Spinal cord (tissue), 9 donors: ENCODE measurements at regions not wholly inside any gene's neighbourhood (a gene's known extent, or its start where the extent isn't known, plus 50 kb on each side); places are given as distances from the start of the nearest gene placed in this dataset.
"Not testable (repeated sequence)": the region's sequence is repeated elsewhere in the genome, so short reads cannot be mapped to it uniquely, and the experiment has no call there.

Experiments
- DNase-seq, 6 donors: peaks; one replicate each; pipeline versions ENCODE4 v3.0.0 to v3.0.0-alpha.2; 2013 to 2015; ENCODE audit warnings: low spot score in 6 of 6, low read depth in 4 of 6
- H3K27ac ChIP-seq: one replicate; pipeline ENCODE4 v1.5.1; 2013; ENCODE audit warnings: low read depth, low read length, control low read depth
- H3K27me3 ChIP-seq: one replicate; pipeline ENCODE4 v1.6.1; 2013; ENCODE audit warnings: low read length; ENCODE audit not compliant: control insufficient read depth, insufficient read depth
- H3K36me3 ChIP-seq: one replicate; pipeline ENCODE4 v1.6.1; 2013; ENCODE audit warnings: low read length; ENCODE audit not compliant: control insufficient read depth, insufficient read depth
- H3K4me1 ChIP-seq: one replicate; pipeline ENCODE4 v1.6.1; 2013; ENCODE audit warnings: low read length; ENCODE audit not compliant: control insufficient read depth, insufficient read depth
- H3K4me3 ChIP-seq: one replicate; pipeline ENCODE4 v1.5.1; 2013; ENCODE audit warnings: low read depth, low read length, control low read depth
- H3K9me3 ChIP-seq: one replicate; pipeline ENCODE4 v1.6.1; 2013; ENCODE audit warnings: low read length; ENCODE audit not compliant: control insufficient read depth, insufficient read depth
- WGBS: methylation state at CpG from one replicate; pipeline ENCODE4 v1.1.5; 2013; ENCODE audit warnings: missing lambda C conversion rate; ENCODE audit not compliant: insufficient coverage; 5-methylcytosine and 5-hydroxymethylcytosine counted together
- donor health status: healthy.

DNA sequence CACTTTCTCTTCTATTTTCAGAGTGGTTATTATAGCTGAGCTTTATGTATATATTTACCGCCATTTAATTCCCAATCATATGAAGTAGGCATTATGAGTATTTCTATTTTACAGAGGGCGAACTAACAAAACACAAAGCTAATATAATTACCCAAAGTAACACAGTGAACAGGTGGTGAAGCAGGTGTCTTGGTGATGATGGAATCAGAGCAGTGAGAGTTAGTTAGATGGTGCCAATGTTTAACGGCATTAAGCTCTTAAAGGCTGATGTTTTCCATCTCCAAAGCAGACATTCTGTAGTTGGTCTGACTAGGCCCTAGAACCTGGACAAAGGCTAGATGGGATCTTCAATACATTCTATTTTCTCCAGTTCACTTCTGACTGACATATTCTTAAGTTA, 551.1 kb upstream of the SYNCRIP start:
- no peak overlapping the region for H3K27ac ChIP-seq
- peak in 1 of 6 donors; percentile 34 for DNase-seq

DNA sequence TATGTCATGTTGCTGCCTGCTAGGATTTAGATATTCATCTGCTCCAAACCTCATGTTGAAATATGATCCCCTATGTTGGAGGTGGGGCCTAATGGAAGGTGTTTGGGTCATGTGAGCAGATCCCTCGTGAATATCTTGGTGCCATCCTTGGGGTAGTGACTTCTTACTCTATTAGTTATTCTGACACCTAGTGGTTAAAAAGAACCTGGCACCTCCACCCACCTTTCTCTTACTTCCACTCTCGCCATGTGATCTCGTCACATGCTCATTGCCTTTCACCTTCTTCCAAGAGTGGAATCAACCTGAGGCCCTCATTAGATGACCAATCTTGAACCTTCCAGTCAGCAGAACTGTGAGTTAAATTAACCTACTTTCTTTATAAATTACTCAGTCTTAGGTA, 549.4 kb upstream of the SYNCRIP start:
- no peaks in the 10 kb centered on the region for H3K27me3 ChIP-seq
- no peak overlapping the region for H3K4me3 ChIP-seq
- no peaks in the 10 kb centered on the region for H3K9me3 ChIP-seq
- H3K27ac ChIP-seq = no peak overlapping the region
- H3K4me1 ChIP-seq = no peaks in the 10 kb centered on the region
- no peaks in the 10 kb centered on the region for H3K36me3 ChIP-seq
- DNase-seq = no peak
- WGBS = 95% methylated on average over 2 of the region's 3 CpGs

More for the DNA sequence above, 551.1 kb upstream of the SYNCRIP start:
- Histone ChIP-seq H3K4me1 (no peaks in the 10 kb centered on the region), H3K4me3 (no peak overlapping the region), H3K9me3 (no peaks in the 10 kb centered on the region), H3K36me3 (no peaks in the 10 kb centered on the region), H3K27me3 (no peaks in the 10 kb centered on the region)
- whole genome bisulfite sequencing = no CpG with 5 or more reads among the region's 3 CpGs

DNA sequence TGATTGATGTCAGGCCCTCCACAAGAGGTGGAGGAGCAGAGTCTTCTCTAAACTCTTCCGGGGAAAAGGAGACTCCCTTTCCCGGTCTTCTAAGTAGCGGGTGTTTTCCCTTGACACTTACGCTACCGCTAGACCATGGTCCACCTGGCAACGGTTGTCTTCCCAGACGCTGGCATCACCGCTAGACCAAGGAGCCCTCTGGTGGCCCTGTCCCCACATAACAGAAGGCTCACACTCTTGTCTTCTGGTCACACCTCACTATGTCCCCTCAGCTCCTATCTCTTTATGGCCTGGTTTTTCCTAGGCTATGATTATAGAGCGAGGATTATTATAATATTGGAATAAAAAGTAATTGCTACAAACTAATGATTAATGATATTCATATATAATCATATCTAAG, 532.5 kb upstream of the SYNCRIP start:
- H3K4me1 ChIP-seq, H3K9me3 ChIP-seq, DNase-seq, H3K27me3 ChIP-seq, H3K36me3 ChIP-seq, H3K4me3 ChIP-seq, H3K27ac ChIP-seq: not testable (repeated sequence)
- WGBS = 40% methylated on average over 5 of the region's 9 CpGs

DNA sequence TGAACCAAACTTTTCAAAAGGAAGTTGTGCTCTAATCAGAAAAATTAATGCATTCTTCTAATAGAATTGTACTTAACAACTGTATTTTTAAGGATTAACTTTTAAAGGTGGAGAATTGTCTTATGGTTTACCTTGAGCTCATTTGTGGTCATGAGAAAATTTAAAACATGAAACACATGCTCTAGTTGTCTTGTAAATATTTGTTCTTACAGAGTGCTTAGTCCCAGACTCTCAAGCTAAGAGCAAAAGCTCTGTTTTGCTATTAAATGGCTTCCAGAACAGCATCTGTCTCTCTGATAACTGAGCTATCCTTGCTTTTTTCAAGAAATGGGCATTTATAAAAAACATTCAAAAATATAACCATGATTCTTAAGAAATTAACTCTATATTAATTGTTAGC, 512.2 kb upstream of the SYNCRIP start:
- H3K4me1 ChIP-seq = no peaks in the 10 kb centered on the region
- no peaks in the 10 kb centered on the region for H3K36me3 ChIP-seq
- H3K27me3 ChIP-seq = no peaks in the 10 kb centered on the region
- H3K4me3 ChIP-seq = no peak overlapping the region
- no peaks in the 10 kb centered on the region for H3K9me3 ChIP-seq
- no peak for DNase-seq
- no peak overlapping the region for H3K27ac ChIP-seq

DNA sequence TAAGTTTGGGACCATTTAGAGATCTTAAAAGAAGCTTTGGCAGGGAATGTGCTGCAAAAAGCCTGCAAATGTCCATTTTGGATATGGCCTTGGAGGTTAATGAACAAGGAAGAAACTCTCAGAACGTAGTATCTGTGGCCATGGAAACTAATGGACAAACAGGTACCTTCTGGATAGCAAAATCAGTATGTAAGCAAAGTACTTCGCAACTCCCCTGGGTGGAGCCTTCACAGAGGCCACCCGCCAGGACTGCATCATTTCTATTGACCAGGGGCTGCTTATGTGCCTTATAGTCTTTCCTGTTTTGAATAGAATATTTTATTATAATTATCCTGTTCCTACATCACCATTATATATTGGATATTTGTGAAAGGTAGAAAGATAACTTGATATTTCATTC, 510.8 kb upstream of the SYNCRIP start:
- Histone ChIP-seq H3K27ac (no peak overlapping the region), H3K27me3 (no peaks in the 10 kb centered on the region), H3K4me3 (no peak overlapping the region), H3K9me3 (no peaks in the 10 kb centered on the region), H3K4me1 (no peaks in the 10 kb centered on the region), H3K36me3 (no peaks in the 10 kb centered on the region)
- no peak for DNase-seq
- WGBS = 86% methylated on average over 1 of the region's 3 CpGs

DNA sequence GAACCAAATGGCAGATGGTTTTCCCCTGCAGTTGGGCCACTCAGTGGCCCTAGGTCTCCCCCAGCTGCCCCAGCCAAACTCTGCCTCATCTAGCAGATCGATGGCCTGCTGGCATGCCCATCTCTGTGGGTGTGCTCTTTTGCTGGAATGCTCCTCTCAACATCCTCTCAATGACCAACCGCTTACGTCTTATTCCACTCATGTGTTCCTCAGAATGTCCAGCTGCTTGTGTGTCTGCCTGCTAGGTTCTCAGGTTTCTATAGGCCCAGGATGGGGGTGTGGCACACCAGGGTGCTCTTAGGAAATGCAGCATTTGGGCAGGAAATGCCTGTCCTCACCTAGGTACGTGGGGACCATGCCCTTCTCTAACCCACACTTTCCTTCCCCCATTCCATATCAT, 509.9 kb upstream of the SYNCRIP start:
- Histone ChIP-seq H3K4me1 (no peaks in the 10 kb centered on the region), H3K4me3 (no peak overlapping the region), H3K9me3 (no peaks in the 10 kb centered on the region), H3K36me3 (no peaks in the 10 kb centered on the region), H3K27me3 (no peaks in the 10 kb centered on the region), H3K27ac (no peak overlapping the region)
- 64% methylated on average over 1 of the region's 4 CpGs for WGBS
- DNase-seq = no peak

DNA sequence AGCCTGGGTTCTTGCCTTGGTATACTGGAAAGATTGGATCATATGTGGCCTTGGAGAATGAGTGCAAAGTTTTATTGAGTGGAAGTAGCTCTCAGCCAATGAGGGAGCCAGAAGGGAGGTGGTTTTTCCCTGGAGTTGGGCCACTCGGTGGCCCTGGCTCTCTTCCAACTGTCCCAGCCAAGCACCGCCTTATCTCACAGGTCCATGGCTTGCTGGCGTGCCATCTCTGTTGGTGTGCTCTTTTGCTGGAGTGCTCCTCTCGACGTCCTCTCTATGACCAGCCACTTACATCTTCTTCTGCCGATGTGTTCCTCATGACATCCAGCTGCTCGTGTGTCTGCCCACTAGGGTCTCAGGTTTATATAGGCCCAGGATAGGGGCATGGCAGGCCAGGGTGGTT, 505.9 kb upstream of the SYNCRIP start:
- Histone ChIP-seq H3K27me3 (no peaks in the 10 kb centered on the region), H3K27ac (no peak overlapping the region), H3K9me3 (no peaks in the 10 kb centered on the region), H3K36me3 (no peaks in the 10 kb centered on the region), H3K4me3 (no peak overlapping the region), H3K4me1 (no peaks in the 10 kb centered on the region)
- no peak for DNase-seq
- WGBS = 86% methylated on average over 7 of the region's 7 CpGs

DNA sequence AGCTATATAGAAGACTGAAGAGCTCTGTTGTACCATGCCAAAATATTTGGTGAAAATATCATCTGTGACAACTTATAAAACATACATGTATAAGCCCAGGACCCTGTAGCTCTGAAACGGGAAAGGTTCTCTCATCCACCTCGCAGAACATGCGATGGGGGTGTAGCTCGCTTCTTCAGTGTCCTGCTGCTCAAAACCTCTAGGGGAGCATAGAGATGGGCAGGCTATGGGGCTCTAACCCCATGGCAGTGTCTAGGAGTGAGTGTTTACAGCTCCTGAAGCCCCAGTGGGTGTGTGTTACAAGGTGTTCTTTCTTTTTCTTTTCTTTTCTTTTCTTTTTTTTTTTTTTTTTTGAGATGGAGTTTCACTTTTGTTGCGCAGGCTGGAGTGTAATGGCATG, 505.2 kb upstream of the SYNCRIP start:
- Histone ChIP-seq H3K27me3 (no peaks in the 10 kb centered on the region), H3K36me3 (no peaks in the 10 kb centered on the region), H3K9me3 (no peaks in the 10 kb centered on the region), H3K4me3 (no peak overlapping the region), H3K27ac (no peak overlapping the region), H3K4me1 (no peaks in the 10 kb centered on the region)
- no peak for DNase-seq
- WGBS = 60% methylated on average over 1 of the region's 5 CpGs

DNA sequence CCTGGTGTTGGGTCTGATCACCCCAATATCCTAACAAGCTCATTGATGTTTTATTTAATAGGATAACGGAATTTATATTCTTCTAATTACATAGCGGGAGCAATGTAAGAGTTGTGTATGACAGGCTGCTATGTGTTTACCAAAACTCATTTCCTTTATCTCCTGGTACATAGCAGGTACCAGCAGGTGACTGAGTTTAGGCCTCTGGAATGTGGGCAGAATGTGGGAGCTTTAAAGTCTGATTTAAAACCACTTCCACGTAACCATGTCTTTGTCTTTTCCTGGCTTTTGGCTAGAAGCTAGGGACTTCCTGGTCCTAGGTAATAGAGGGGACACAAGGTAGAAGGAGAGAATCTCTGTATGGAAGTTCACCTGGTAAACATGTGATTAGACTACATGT, 504.6 kb upstream of the SYNCRIP start:
- H3K27ac ChIP-seq = no peak overlapping the region
- 100% methylated on average over 1 of the region's 3 CpGs for WGBS
- DNase-seq = no peak
- no peaks in the 10 kb centered on the region for H3K27me3 ChIP-seq
- no peaks in the 10 kb centered on the region for H3K36me3 ChIP-seq
- H3K4me3 ChIP-seq = no peak overlapping the region
- no peaks in the 10 kb centered on the region for H3K9me3 ChIP-seq
- no peaks in the 10 kb centered on the region for H3K4me1 ChIP-seq

DNA sequence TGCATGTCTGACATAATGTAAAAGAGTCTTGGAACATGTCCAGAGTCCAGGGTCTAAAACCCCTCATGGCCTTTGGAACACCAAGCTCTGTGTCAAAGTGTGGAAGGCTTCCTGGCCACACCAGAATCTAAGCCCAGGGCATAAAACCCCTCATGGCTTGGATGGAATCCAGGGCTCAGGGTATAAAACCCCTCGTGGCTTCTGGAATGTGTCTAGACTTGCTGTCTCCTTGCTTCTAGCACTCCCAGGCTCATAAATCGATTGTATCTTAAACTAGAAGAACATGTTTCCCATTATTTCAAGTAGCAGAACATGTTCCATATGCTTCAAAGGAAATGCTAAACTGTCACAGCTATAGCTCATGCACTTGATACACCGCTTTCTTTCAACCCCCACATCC, 504.1 kb upstream of the SYNCRIP start:
- not testable (repeated sequence) for H3K9me3 ChIP-seq, H3K27ac ChIP-seq, H3K36me3 ChIP-seq, H3K27me3 ChIP-seq, H3K4me1 ChIP-seq, H3K4me3 ChIP-seq, DNase-seq
- WGBS = 74% methylated on average over 3 of the region's 3 CpGs

DNA sequence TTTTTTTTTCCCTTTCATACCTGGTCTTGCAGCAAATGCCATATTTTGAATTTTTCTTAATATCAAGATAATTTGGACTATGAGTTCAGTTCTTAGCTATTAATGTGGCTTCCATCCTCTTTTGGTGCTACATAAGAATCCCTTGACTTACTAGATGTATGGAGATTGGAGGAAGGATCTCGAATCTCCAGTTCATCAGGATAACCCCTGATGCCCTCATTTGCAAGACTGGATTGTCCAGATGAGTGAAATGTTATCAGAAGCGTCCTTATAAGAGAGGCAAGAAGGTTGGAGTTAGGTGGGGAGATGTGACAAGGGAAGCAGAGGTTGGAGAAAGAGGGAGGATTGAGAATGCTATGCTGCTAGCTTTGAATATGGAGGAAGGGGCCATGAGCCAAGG, 499.6 kb upstream of the SYNCRIP start:
- DNase-seq = no peak
- 55% methylated on average over 1 of the region's 2 CpGs for WGBS
- no peaks in the 10 kb centered on the region for H3K36me3 ChIP-seq
- peaks cover 2% of the 10 kb centered on the region for H3K9me3 ChIP-seq
- H3K4me3 ChIP-seq = no peak overlapping the region
- no peak overlapping the region for H3K27ac ChIP-seq
- H3K4me1 ChIP-seq = no peaks in the 10 kb centered on the region
- H3K27me3 ChIP-seq = no peaks in the 10 kb centered on the region
